ENCODE measurements at regions not wholly inside any gene's neighbourhood (a gene's known extent, or its start where the extent isn't known, plus 50 kb on each side); places are given as distances from the start of the nearest gene placed in this dataset.

DNA sequence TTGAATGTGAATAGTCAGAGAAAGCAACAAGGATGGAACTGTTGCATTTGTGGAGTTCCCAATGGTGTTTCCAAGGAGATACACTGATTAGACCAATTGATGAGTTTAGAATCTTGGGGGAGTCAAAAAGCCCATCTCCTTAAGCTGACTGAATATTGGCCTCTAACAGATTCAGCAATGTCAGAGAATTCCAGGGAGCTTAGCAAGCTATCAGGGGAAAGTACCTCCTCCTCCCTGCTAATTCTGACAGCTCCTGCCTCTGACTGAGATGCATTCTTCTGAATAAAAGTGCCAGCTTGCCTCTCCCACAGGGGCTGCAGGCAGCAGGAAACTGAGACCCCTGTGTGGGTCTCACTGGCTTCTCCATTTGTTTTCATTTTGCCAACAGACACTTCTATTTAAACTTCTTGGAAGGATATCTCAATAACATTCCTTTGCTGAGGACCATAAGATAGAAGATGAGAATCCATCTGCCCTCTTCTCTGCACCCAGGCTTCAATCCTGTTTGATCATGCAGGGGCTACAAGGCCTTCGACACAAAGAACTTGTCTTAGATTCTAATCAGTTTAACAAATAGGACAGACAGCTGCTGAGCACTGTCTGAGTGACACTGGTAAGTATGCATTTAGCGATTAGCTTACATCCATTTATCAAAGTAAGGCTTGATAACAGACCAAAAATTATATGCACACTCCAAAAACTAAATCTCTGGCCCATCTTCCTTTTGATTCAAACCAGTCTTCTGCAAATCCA is 1080.8 kb downstream of the TUSC7 start:
- TF ChIP-seq POLR2A (IDR thresholded peaks at IDR 0.05; ENCODE audit: extremely low read depth, insufficient read length), result no peak
- no peak for TF ChIP-seq CTCF (IDR thresholded peaks at IDR 0.05; ENCODE audit: low read depth, low read length)
- TF ChIP-seq MAX (IDR thresholded peaks at IDR 0.05; ENCODE audit: low read depth, low read length), result no peak
- TF ChIP-seq MYC (IDR thresholded peaks at IDR 0.05; ENCODE audit: low read depth, low read length), result no peak
